22Rv1 (cell line): ENCODE measurements at regions not wholly inside any gene's neighbourhood (a gene's known extent, or its start where the extent isn't known, plus 50 kb on each side); places are given as distances from the start of the nearest gene placed in this dataset.

Experiments
- ZFX ChIP-seq: fragments of 450-650 bp; IDR thresholded peaks from 2 replicates; pipeline ENCODE4 v1.6.1; 2017; ENCODE audit warnings: antibody characterized with exemption, borderline replicate concordance
- TF ChIP-seq, protein P1 (sequence below): fragments of 450-650 bp; IDR thresholded peaks from 2 replicates; pipeline ENCODE4 v1.5.1; 2017; ENCODE audit warnings: mild to moderate bottlenecking

- TF ChIP-seq, protein P1, sequence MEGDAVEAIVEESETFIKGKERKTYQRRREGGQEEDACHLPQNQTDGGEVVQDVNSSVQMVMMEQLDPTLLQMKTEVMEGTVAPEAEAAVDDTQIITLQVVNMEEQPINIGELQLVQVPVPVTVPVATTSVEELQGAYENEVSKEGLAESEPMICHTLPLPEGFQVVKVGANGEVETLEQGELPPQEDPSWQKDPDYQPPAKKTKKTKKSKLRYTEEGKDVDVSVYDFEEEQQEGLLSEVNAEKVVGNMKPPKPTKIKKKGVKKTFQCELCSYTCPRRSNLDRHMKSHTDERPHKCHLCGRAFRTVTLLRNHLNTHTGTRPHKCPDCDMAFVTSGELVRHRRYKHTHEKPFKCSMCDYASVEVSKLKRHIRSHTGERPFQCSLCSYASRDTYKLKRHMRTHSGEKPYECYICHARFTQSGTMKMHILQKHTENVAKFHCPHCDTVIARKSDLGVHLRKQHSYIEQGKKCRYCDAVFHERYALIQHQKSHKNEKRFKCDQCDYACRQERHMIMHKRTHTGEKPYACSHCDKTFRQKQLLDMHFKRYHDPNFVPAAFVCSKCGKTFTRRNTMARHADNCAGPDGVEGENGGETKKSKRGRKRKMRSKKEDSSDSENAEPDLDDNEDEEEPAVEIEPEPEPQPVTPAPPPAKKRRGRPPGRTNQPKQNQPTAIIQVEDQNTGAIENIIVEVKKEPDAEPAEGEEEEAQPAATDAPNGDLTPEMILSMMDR, result no peak
- no peak for TF ChIP-seq ZFX
These were observed 86.9 kb downstream of the MACIR start for GRCh38 chr5:103345461-103345860.
